ENCODE measurements at regions not wholly inside any gene's neighbourhood (a gene's known extent, or its start where the extent isn't known, plus 50 kb on each side); places are given as distances from the start of the nearest gene placed in this dataset.

GRCh38 chr5:9820691-9821449 lies 190.7 kb upstream of the TAS2R1 start:
- H3K79me2 ChIP-seq (ENCODE audit: control insufficient read depth, insufficient read depth, low read length) = no peaks in the 10 kb centered on the region
- no peaks in the 10 kb centered on the region for H3K36me3 ChIP-seq (ENCODE audit: control insufficient read depth in 2 of 2, extremely low read depth in 1 of 2, insufficient read depth in 2 of 2, low read length in 2 of 2)
- no peak overlapping the region for H3K9ac ChIP-seq (ENCODE audit: control insufficient read depth, extremely low read depth, insufficient read depth, low read length)
- no peak for FAIRE-seq
- H4K20me1 ChIP-seq (ENCODE audit: control insufficient read depth, extremely low read depth, insufficient read depth, low read length) = no peaks in the 10 kb centered on the region
- H2AFZ ChIP-seq (ENCODE audit: control insufficient read depth, low read length) = no peak overlapping the region
- no peak overlapping the region for H3K27ac ChIP-seq (ENCODE audit: control insufficient read depth, insufficient read depth, low read length)
- H3K4me1 ChIP-seq (ENCODE audit: control insufficient read depth, extremely low read depth, insufficient read depth, low read length) = no peaks in the 10 kb centered on the region
- TF ChIP-seq, protein P1, sequence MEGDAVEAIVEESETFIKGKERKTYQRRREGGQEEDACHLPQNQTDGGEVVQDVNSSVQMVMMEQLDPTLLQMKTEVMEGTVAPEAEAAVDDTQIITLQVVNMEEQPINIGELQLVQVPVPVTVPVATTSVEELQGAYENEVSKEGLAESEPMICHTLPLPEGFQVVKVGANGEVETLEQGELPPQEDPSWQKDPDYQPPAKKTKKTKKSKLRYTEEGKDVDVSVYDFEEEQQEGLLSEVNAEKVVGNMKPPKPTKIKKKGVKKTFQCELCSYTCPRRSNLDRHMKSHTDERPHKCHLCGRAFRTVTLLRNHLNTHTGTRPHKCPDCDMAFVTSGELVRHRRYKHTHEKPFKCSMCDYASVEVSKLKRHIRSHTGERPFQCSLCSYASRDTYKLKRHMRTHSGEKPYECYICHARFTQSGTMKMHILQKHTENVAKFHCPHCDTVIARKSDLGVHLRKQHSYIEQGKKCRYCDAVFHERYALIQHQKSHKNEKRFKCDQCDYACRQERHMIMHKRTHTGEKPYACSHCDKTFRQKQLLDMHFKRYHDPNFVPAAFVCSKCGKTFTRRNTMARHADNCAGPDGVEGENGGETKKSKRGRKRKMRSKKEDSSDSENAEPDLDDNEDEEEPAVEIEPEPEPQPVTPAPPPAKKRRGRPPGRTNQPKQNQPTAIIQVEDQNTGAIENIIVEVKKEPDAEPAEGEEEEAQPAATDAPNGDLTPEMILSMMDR (optimal IDR thresholded peaks at IDR 0.05 in 1 of 3, IDR thresholded peaks at IDR 0.05 in 1 of 3, conservative IDR thresholded peaks at IDR 0.05 in 1 of 3; ENCODE audit: extremely low read depth in 1 of 3, insufficient read depth in 2 of 3, low read length in 3 of 3) = no peak
- TF ChIP-seq EZH2 (IDR thresholded peaks at IDR 0.05; ENCODE audit: low read length) = no peak
- H3K27me3 ChIP-seq (ENCODE audit: control insufficient read depth, extremely low read depth, insufficient read depth, low read length) = no peaks in the 10 kb centered on the region
- dilution Hi-C loops (cut with MboI; ENCODE audit: extremely low pct_ligation_motif_present, low sequenced_read_pairs) = no loop called here
- H3K4me2 ChIP-seq (ENCODE audit: control insufficient read depth, extremely low read depth, insufficient read depth, low read depth, low read length) = no peak overlapping the region
- no peak for DNase-seq (ENCODE audit: low read depth, low spot score)
- no peaks in the 10 kb centered on the region for H3K9me1 ChIP-seq (ENCODE audit: control insufficient read depth, extremely low read depth, insufficient read depth, low read length)
- H3K4me3 ChIP-seq (ENCODE audit: control insufficient read depth in 2 of 3, extremely low read depth in 1 of 3, insufficient read depth in 2 of 3, low read depth in 1 of 3, low read length in 3 of 3) = no peak overlapping the region
- no peaks in the 10 kb centered on the region for H3K9me3 ChIP-seq (ENCODE audit: control insufficient read depth, low read depth, low read length)

- FAIRE-seq (no peak), DNase-seq (ENCODE audit: low read depth, low spot score) (no peak)
- Histone ChIP-seq H4K20me1 (ENCODE audit: control insufficient read depth, extremely low read depth, insufficient read depth, low read length) (no peaks in the 10 kb centered on the region), H3K9me3 (ENCODE audit: control insufficient read depth, low read depth, low read length) (no peaks in the 10 kb centered on the region), H3K27ac (ENCODE audit: control insufficient read depth, insufficient read depth, low read length) (no peak overlapping the region), H2AFZ (ENCODE audit: control insufficient read depth, low read length) (no peak overlapping the region), H3K4me3 (ENCODE audit: control insufficient read depth in 2 of 3, extremely low read depth in 1 of 3, insufficient read depth in 2 of 3, low read depth in 1 of 3, low read length in 3 of 3) (no peak overlapping the region), H3K4me2 (ENCODE audit: control insufficient read depth, extremely low read depth, insufficient read depth, low read depth, low read length) (no peak overlapping the region), H3K4me1 (ENCODE audit: control insufficient read depth, extremely low read depth, insufficient read depth, low read length) (no peaks in the 10 kb centered on the region), H3K9me1 (ENCODE audit: control insufficient read depth, extremely low read depth, insufficient read depth, low read length) (no peaks in the 10 kb centered on the region), H3K27me3 (ENCODE audit: control insufficient read depth, extremely low read depth, insufficient read depth, low read length) (no peaks in the 10 kb centered on the region), H3K9ac (ENCODE audit: control insufficient read depth, extremely low read depth, insufficient read depth, low read length) (no peak overlapping the region), H3K36me3 (ENCODE audit: control insufficient read depth in 2 of 2, extremely low read depth in 1 of 2, insufficient read depth in 2 of 2, low read length in 2 of 2) (no peaks in the 10 kb centered on the region), H3K79me2 (ENCODE audit: control insufficient read depth, insufficient read depth, low read length) (no peaks in the 10 kb centered on the region)
- dilution Hi-C loops (cut with MboI; ENCODE audit: extremely low pct_ligation_motif_present, low sequenced_read_pairs) = no loop called here
- no peak for TF ChIP-seq EZH2 (IDR thresholded peaks at IDR 0.05; ENCODE audit: low read length)
- TF ChIP-seq, protein P1 (optimal IDR thresholded peaks at IDR 0.05 in 1 of 3, IDR thresholded peaks at IDR 0.05 in 1 of 3, conservative IDR thresholded peaks at IDR 0.05 in 1 of 3; ENCODE audit: extremely low read depth in 1 of 3, insufficient read depth in 2 of 3, low read length in 3 of 3) = no peak
Observed at GRCh38 chr5:9818340-9818845, 188.2 kb upstream of the TAS2R1 start.
